Neural cell (in vitro differentiated cells): ENCODE measurements at regions not wholly inside any gene's neighbourhood (a gene's known extent, or its start where the extent isn't known, plus 50 kb on each side); places are given as distances from the start of the nearest gene placed in this dataset.

Experiments used
- CTCF ChIP-seq: fragments of 450-650 bp; IDR thresholded peaks from 2 replicates; pipeline ENCODE4 v1.5.1; 2014; ENCODE audit warnings: antibody characterized with exemption, mild to moderate bottlenecking, moderate library complexity; ENCODE audit not compliant: poor library complexity, severe bottlenecking
- EP300 ChIP-seq: fragments of 450-650 bp; conservative IDR thresholded peaks from 2 replicates; pipeline ENCODE4 v1.6.1; 2014; ENCODE audit warnings: antibody characterized with exemption, mild to moderate bottlenecking, moderate library complexity; ENCODE audit not compliant: poor library complexity, severe bottlenecking
- TAF1 ChIP-seq: IDR thresholded peaks from 2 replicates; pipeline ENCODE4 v1.6.1; 2012; ENCODE audit warnings: low read depth
- TF ChIP-seq, protein P1 (sequence below): IDR thresholded peaks from 2 replicates; pipeline ENCODE4 v1.6.1; 2012; ENCODE audit warnings: borderline replicate concordance

DNA sequence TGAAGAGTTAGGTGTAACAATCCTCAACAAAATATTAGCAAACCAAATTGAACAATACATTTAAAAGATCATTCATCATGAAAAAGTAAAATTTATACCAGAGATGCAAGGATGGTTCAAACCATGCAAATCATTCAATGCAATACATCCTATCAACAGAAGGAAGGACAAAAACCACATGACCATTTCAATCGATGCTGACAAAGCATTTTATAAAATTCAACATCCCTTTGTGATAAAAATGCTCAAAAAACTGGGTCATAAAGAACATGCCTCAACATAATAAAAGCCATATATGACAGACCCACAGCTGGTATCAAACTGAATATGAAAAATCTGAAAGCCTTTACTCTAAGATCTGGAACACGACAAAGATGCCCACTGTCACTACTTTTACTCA is 490.3 kb upstream of the IRAK1BP1 start:
- TF ChIP-seq CTCF: no peak
- TF ChIP-seq, protein P1, sequence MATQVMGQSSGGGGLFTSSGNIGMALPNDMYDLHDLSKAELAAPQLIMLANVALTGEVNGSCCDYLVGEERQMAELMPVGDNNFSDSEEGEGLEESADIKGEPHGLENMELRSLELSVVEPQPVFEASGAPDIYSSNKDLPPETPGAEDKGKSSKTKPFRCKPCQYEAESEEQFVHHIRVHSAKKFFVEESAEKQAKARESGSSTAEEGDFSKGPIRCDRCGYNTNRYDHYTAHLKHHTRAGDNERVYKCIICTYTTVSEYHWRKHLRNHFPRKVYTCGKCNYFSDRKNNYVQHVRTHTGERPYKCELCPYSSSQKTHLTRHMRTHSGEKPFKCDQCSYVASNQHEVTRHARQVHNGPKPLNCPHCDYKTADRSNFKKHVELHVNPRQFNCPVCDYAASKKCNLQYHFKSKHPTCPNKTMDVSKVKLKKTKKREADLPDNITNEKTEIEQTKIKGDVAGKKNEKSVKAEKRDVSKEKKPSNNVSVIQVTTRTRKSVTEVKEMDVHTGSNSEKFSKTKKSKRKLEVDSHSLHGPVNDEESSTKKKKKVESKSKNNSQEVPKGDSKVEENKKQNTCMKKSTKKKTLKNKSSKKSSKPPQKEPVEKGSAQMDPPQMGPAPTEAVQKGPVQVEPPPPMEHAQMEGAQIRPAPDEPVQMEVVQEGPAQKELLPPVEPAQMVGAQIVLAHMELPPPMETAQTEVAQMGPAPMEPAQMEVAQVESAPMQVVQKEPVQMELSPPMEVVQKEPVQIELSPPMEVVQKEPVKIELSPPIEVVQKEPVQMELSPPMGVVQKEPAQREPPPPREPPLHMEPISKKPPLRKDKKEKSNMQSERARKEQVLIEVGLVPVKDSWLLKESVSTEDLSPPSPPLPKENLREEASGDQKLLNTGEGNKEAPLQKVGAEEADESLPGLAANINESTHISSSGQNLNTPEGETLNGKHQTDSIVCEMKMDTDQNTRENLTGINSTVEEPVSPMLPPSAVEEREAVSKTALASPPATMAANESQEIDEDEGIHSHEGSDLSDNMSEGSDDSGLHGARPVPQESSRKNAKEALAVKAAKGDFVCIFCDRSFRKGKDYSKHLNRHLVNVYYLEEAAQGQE: no peak
- TF ChIP-seq TAF1: no peak
- no peak for TF ChIP-seq EP300
